Type B pancreatic cell (in vitro differentiated cells): ENCODE measurements at regions not wholly inside any gene's neighbourhood (a gene's known extent, or its start where the extent isn't known, plus 50 kb on each side); places are given as distances from the start of the nearest gene placed in this dataset.
"Not testable (repeated sequence)": the region's sequence is repeated elsewhere in the genome, so short reads cannot be mapped to it uniquely, and the experiment has no call there.

Source experiments
- DNase-seq: peaks from one replicate; pipeline ENCODE4 v3.0.0; 2021; ENCODE audit warnings: mixed read lengths; ENCODE audit not compliant: unreplicated experiment; ENCODE audit errors: extremely low spot score
- H3K27ac Mint-ChIP-seq: 2 replicates; pipeline ENCODE4 v1.8.0; 2021; ENCODE audit warnings: mild to moderate bottlenecking, mixed read lengths
- H3K27me3 Mint-ChIP-seq: 2 replicates; pipeline ENCODE4 v1.8.0; 2021; ENCODE audit warnings: mixed read lengths
- H3K36me3 Mint-ChIP-seq: 2 replicates; pipeline ENCODE4 v1.8.0; 2021; ENCODE audit warnings: mixed read lengths
- H3K4me1 Mint-ChIP-seq: one replicate; pipeline ENCODE4 v1.8.0; 2021; ENCODE audit warnings: mixed read lengths; ENCODE audit not compliant: unreplicated experiment
- H3K4me3 Mint-ChIP-seq: 2 replicates; pipeline ENCODE4 v1.8.0; 2021; ENCODE audit warnings: mild to moderate bottlenecking, mixed read lengths
- H3K9me3 Mint-ChIP-seq: 2 replicates; pipeline ENCODE4 v1.8.0; 2021; ENCODE audit warnings: mixed read lengths
- CTCF ChIP-seq: fragments of 200-600 bp; sonication (generic); conservative IDR thresholded peaks from 2 replicates; pipeline ENCODE4 v1.5.0; 2021; ENCODE audit warnings: antibody characterized with exemption, mild to moderate bottlenecking

- Mint-ChIP-seq H3K4me3 (no peak overlapping the region), H3K9me3 (no peaks in the 10 kb centered on the region), H3K4me1 (no peaks in the 10 kb centered on the region), H3K36me3 (no peaks in the 10 kb centered on the region), H3K27ac (no peak overlapping the region), H3K27me3 (peaks cover 3% of the 10 kb centered on the region)
- DNase-seq, result no peak
- TF ChIP-seq CTCF, result no peak
These were observed 198.1 kb upstream of the F9 start for GRCh38 chrX:139332441-139332840.

- no peak for DNase-seq
- Mint-ChIP-seq H3K36me3 (no peaks in the 10 kb centered on the region), H3K9me3 (no peaks in the 10 kb centered on the region), H3K27ac (no peak overlapping the region), H3K4me3 (no peak overlapping the region), H3K27me3 (no peaks in the 10 kb centered on the region), H3K4me1 (no peaks in the 10 kb centered on the region)
- TF ChIP-seq CTCF, result no peak
These were observed 203.2 kb upstream of the F9 start for GRCh38 chrX:139327355-139327754.

GRCh38 chrX:139324756-139325155 lies 205.8 kb upstream of the F9 start:
- H3K36me3 Mint-ChIP-seq, result no peaks in the 10 kb centered on the region
- no peak overlapping the region for H3K27ac Mint-ChIP-seq
- H3K4me1 Mint-ChIP-seq, result no peaks in the 10 kb centered on the region
- no peak for TF ChIP-seq CTCF
- no peak overlapping the region for H3K4me3 Mint-ChIP-seq
- no peaks in the 10 kb centered on the region for H3K27me3 Mint-ChIP-seq
- H3K9me3 Mint-ChIP-seq, result no peaks in the 10 kb centered on the region
- DNase-seq, result no peak

GRCh38 chrX:139320661-139321354 lies 209.7 kb upstream of the F9 start:
- H3K27ac Mint-ChIP-seq, H3K9me3 Mint-ChIP-seq, DNase-seq, H3K36me3 Mint-ChIP-seq, H3K4me3 Mint-ChIP-seq, H3K27me3 Mint-ChIP-seq, H3K4me1 Mint-ChIP-seq: not testable (repeated sequence)

- not testable (repeated sequence) for H3K27me3 Mint-ChIP-seq, H3K27ac Mint-ChIP-seq, H3K4me1 Mint-ChIP-seq, H3K4me3 Mint-ChIP-seq, H3K9me3 Mint-ChIP-seq, H3K36me3 Mint-ChIP-seq, DNase-seq
These were observed 223.9 kb upstream of the F9 start for GRCh38 chrX:139306675-139307074.

- H3K27ac Mint-ChIP-seq, result no peak overlapping the region
- H3K4me1 Mint-ChIP-seq, result no peaks in the 10 kb centered on the region
- no peaks in the 10 kb centered on the region for H3K27me3 Mint-ChIP-seq
- DNase-seq, result no peak
- H3K9me3 Mint-ChIP-seq, result peaks cover 5% of the 10 kb centered on the region
- TF ChIP-seq CTCF, result no peak
- no peak overlapping the region for H3K4me3 Mint-ChIP-seq
- H3K36me3 Mint-ChIP-seq, result peaks cover 8% of the 10 kb centered on the region
These were observed 226.1 kb upstream of the F9 start for GRCh38 chrX:139304471-139304870.

GRCh38 chrX:139299309-139299708 lies 231.2 kb upstream of the F9 start:
- Mint-ChIP-seq H3K4me1 (no peaks in the 10 kb centered on the region), H3K36me3 (no peaks in the 10 kb centered on the region), H3K27me3 (no peaks in the 10 kb centered on the region), H3K4me3 (no peak overlapping the region), H3K9me3 (no peaks in the 10 kb centered on the region), H3K27ac (no peak overlapping the region)
- no peak for DNase-seq
- no peak for TF ChIP-seq CTCF
